Naive B cell (primary cell): ENCODE measurements at regions not wholly inside any gene's neighbourhood (a gene's known extent, or its start where the extent isn't known, plus 50 kb on each side); places are given as distances from the start of the nearest gene placed in this dataset.

ENCODE experiments used
- ATAC-seq, 2 donors: fragments of 150-1000 bp; cut with Tn5 transposase; 2 replicates each; pipeline ENCODE4 v1.10.0; 2021; ENCODE audit warnings: low read depth in 2 of 2, mild to moderate bottlenecking in 2 of 2, moderate library complexity in 2 of 2
- DNase-seq: peaks from one replicate; pipeline ENCODE4 v3.0.0; 2022
- H3K27ac Mint-ChIP-seq, 6 donors: one replicate each; pipeline ENCODE4 v1.8.0; 2020 to 2022; ENCODE audit warnings: mild to moderate bottlenecking in 6 of 6, mixed read lengths in 6 of 6, moderate library complexity in 5 of 6, inconsistent platforms in 2 of 6
- H3K27me3 Mint-ChIP-seq, 3 donors: one replicate each; pipeline ENCODE4 v1.8.0; 2021 to 2022; ENCODE audit warnings: mixed read lengths in 3 of 3, mild to moderate bottlenecking in 1 of 3
- H3K36me3 Mint-ChIP-seq, 2 donors: one replicate each; pipeline ENCODE4 v1.8.0; 2020 to 2022; ENCODE audit warnings: mixed read lengths in 2 of 2, inconsistent platforms in 1 of 2, mild to moderate bottlenecking in 1 of 2
- H3K4me1 Mint-ChIP-seq, 3 donors: one replicate each; pipeline ENCODE4 v1.8.0; 2020 to 2022; ENCODE audit warnings: mixed read lengths in 3 of 3, inconsistent platforms in 1 of 3, mild to moderate bottlenecking in 1 of 3, moderate library complexity in 1 of 3
- H3K4me3 Mint-ChIP-seq, 8 donors: one replicate each; pipeline ENCODE4 v1.8.0; 2020 to 2022; ENCODE audit warnings: mild to moderate bottlenecking in 8 of 8, mixed read lengths in 8 of 8, moderate library complexity in 8 of 8, inconsistent platforms in 2 of 8
- H3K9me3 Mint-ChIP-seq, 7 donors: one replicate each; pipeline ENCODE4 v1.8.0; 2020 to 2022; ENCODE audit warnings: mixed read lengths in 7 of 7, mild to moderate bottlenecking in 5 of 7, inconsistent platforms in 2 of 7, moderate library complexity in 1 of 7

GRCh38 chr2:122993592-122993991 lies 1031.5 kb upstream of the CNTNAP5 start:
- no peaks in the 10 kb centered on the region for H3K36me3 Mint-ChIP-seq
- no peak for DNase-seq
- H3K27me3 Mint-ChIP-seq = no peaks in the 10 kb centered on the region
- no peak for ATAC-seq
- no peaks in the 10 kb centered on the region for H3K4me1 Mint-ChIP-seq
- no peak overlapping the region for H3K4me3 Mint-ChIP-seq
- peaks cover 4 to 18% (median 8%) of the 10 kb centered on the region in 7 donors for H3K9me3 Mint-ChIP-seq
- H3K27ac Mint-ChIP-seq = no peak overlapping the region

- no peak for ATAC-seq
- no peaks in the 10 kb centered on the region for H3K27me3 Mint-ChIP-seq
- H3K27ac Mint-ChIP-seq = no peak overlapping the region
- H3K9me3 Mint-ChIP-seq = peaks cover 0 to 15% (median 4%) of the 10 kb centered on the region in 7 donors
- DNase-seq = no peak
- no peaks in the 10 kb centered on the region for H3K36me3 Mint-ChIP-seq
- no peak overlapping the region for H3K4me3 Mint-ChIP-seq
- H3K4me1 Mint-ChIP-seq = no peaks in the 10 kb centered on the region
Observed at GRCh38 chr2:122999258-122999657, 1025.8 kb upstream of the CNTNAP5 start.

- DNase-seq (no peak), ATAC-seq (no peak)
- Mint-ChIP-seq H3K4me3 (no peak overlapping the region), H3K9me3 (peaks cover 0 to 15% (median 5%) of the 10 kb centered on the region in 7 donors), H3K27me3 (no peaks in the 10 kb centered on the region), H3K4me1 (no peaks in the 10 kb centered on the region), H3K27ac (no peak overlapping the region), H3K36me3 (no peaks in the 10 kb centered on the region)
Observed at GRCh38 chr2:122999821-123000220, 1025.3 kb upstream of the CNTNAP5 start.

GRCh38 chr2:123002660-123003248 lies 1022.3 kb upstream of the CNTNAP5 start:
- Mint-ChIP-seq H3K27ac (no peak overlapping the region), H3K9me3 (peaks cover 10 to 32% (median 16%) of the 10 kb centered on the region in 7 donors), H3K4me1 (no peaks in the 10 kb centered on the region), H3K27me3 (no peaks in the 10 kb centered on the region), H3K4me3 (no peak overlapping the region), H3K36me3 (peaks cover 0 to 9% of the 10 kb centered on the region in 2 donors)
- no peak for ATAC-seq
- DNase-seq = no peak

- H3K27me3 Mint-ChIP-seq = no peaks in the 10 kb centered on the region
- H3K4me3 Mint-ChIP-seq = no peak overlapping the region
- DNase-seq (no peak), ATAC-seq (no peak)
- H3K4me1 Mint-ChIP-seq = no peaks in the 10 kb centered on the region
- H3K27ac Mint-ChIP-seq = no peak overlapping the region
- peaks cover 3 to 11% (median 5%) of the 10 kb centered on the region in 7 donors for H3K9me3 Mint-ChIP-seq
- no peaks in the 10 kb centered on the region for H3K36me3 Mint-ChIP-seq
Observed at GRCh38 chr2:123015186-123015585, 1009.9 kb upstream of the CNTNAP5 start.

- Mint-ChIP-seq H3K27ac (no peak overlapping the region), H3K36me3 (no peaks in the 10 kb centered on the region), H3K9me3 (peaks cover 2 to 41% (median 8%) of the 10 kb centered on the region in 7 donors), H3K27me3 (no peaks in the 10 kb centered on the region), H3K4me3 (no peak overlapping the region), H3K4me1 (no peaks in the 10 kb centered on the region)
- DNase-seq (no peak), ATAC-seq (no peak)
Observed at GRCh38 chr2:123035541-123035940, 989.5 kb upstream of the CNTNAP5 start.

- ATAC-seq (no peak), DNase-seq (no peak)
- Mint-ChIP-seq H3K4me1 (no peaks in the 10 kb centered on the region), H3K9me3 (peaks cover 2 to 34% (median 7%) of the 10 kb centered on the region in 7 donors), H3K27me3 (no peaks in the 10 kb centered on the region), H3K27ac (no peak overlapping the region), H3K4me3 (no peak overlapping the region), H3K36me3 (no peaks in the 10 kb centered on the region)
Observed at GRCh38 chr2:123036300-123036699, 988.8 kb upstream of the CNTNAP5 start.

GRCh38 chr2:123040506-123040905 lies 984.6 kb upstream of the CNTNAP5 start:
- Mint-ChIP-seq H3K4me1 (no peaks in the 10 kb centered on the region), H3K36me3 (no peaks in the 10 kb centered on the region), H3K27me3 (no peaks in the 10 kb centered on the region), H3K27ac (no peak overlapping the region), H3K4me3 (no peak overlapping the region), H3K9me3 (peaks cover 0 to 27% (median 7%) of the 10 kb centered on the region in 7 donors)
- DNase-seq (no peak), ATAC-seq (no peak)

- no peak for DNase-seq
- no peaks in the 10 kb centered on the region for H3K36me3 Mint-ChIP-seq
- no peak for ATAC-seq
- H3K4me1 Mint-ChIP-seq = no peaks in the 10 kb centered on the region
- no peak overlapping the region for H3K27ac Mint-ChIP-seq
- no peak overlapping the region for H3K4me3 Mint-ChIP-seq
- H3K9me3 Mint-ChIP-seq = peaks cover 0 to 10% (median 0%) of the 10 kb centered on the region in 7 donors
- no peaks in the 10 kb centered on the region for H3K27me3 Mint-ChIP-seq
Observed at GRCh38 chr2:123043458-123043857, 981.6 kb upstream of the CNTNAP5 start.

GRCh38 chr2:123045713-123046112 lies 979.4 kb upstream of the CNTNAP5 start:
- peaks cover 0 to 4% (median 0%) of the 10 kb centered on the region in 7 donors for H3K9me3 Mint-ChIP-seq
- no peak overlapping the region for H3K27ac Mint-ChIP-seq
- no peak for DNase-seq
- H3K4me1 Mint-ChIP-seq = no peaks in the 10 kb centered on the region
- ATAC-seq = no peak
- H3K4me3 Mint-ChIP-seq = no peak overlapping the region
- no peaks in the 10 kb centered on the region for H3K36me3 Mint-ChIP-seq
- H3K27me3 Mint-ChIP-seq = no peaks in the 10 kb centered on the region

- Mint-ChIP-seq H3K4me3 (no peak overlapping the region), H3K27me3 (no peaks in the 10 kb centered on the region), H3K4me1 (no peaks in the 10 kb centered on the region), H3K27ac (no peak overlapping the region), H3K36me3 (no peaks in the 10 kb centered on the region), H3K9me3 (peaks cover 0 to 4% (median 0%) of the 10 kb centered on the region in 7 donors)
- no peak for ATAC-seq
- DNase-seq = no peak
Observed at GRCh38 chr2:123047186-123047585, 977.9 kb upstream of the CNTNAP5 start.

GRCh38 chr2:123051136-123051535 lies 974.0 kb upstream of the CNTNAP5 start:
- Mint-ChIP-seq H3K36me3 (no peaks in the 10 kb centered on the region), H3K4me1 (no peaks in the 10 kb centered on the region), H3K4me3 (no peak overlapping the region), H3K27me3 (no peaks in the 10 kb centered on the region), H3K27ac (no peak overlapping the region), H3K9me3 (peaks cover 0 to 10% (median 3%) of the 10 kb centered on the region in 7 donors)
- ATAC-seq (no peak), DNase-seq (no peak)

- H3K4me3 Mint-ChIP-seq = no peak overlapping the region
- no peaks in the 10 kb centered on the region for H3K36me3 Mint-ChIP-seq
- no peaks in the 10 kb centered on the region for H3K4me1 Mint-ChIP-seq
- ATAC-seq (no peak), DNase-seq (no peak)
- peaks cover 0 to 13% (median 7%) of the 10 kb centered on the region in 7 donors for H3K9me3 Mint-ChIP-seq
- no peak overlapping the region for H3K27ac Mint-ChIP-seq
- H3K27me3 Mint-ChIP-seq = no peaks in the 10 kb centered on the region
Observed at GRCh38 chr2:123061534-123061933, 963.6 kb upstream of the CNTNAP5 start.

- DNase-seq = no peak
- Mint-ChIP-seq H3K36me3 (no peaks in the 10 kb centered on the region), H3K4me1 (no peaks in the 10 kb centered on the region), H3K27me3 (no peaks in the 10 kb centered on the region), H3K9me3 (peaks cover 2 to 12% (median 5%) of the 10 kb centered on the region in 7 donors), H3K27ac (no peak overlapping the region), H3K4me3 (no peak overlapping the region)
- no peak for ATAC-seq
Observed at GRCh38 chr2:123073371-123073770, 951.7 kb upstream of the CNTNAP5 start.

- Mint-ChIP-seq H3K4me1 (no peaks in the 10 kb centered on the region), H3K9me3 (peaks cover 2 to 12% (median 5%) of the 10 kb centered on the region in 7 donors), H3K27me3 (no peaks in the 10 kb centered on the region), H3K36me3 (no peaks in the 10 kb centered on the region), H3K4me3 (no peak overlapping the region), H3K27ac (no peak overlapping the region)
- no peak for ATAC-seq
- DNase-seq = no peak
Observed at GRCh38 chr2:123073956-123074355, 951.1 kb upstream of the CNTNAP5 start.
